ENCODE measurements at regions not wholly inside any gene's neighbourhood (a gene's known extent, or its start where the extent isn't known, plus 50 kb on each side); places are given as distances from the start of the nearest gene placed in this dataset.

- POLR2A ChIA-PET: no interaction called here
- CTCF ChIA-PET: interaction anchor here (0.8 kb wide), 1 partner anchor 80 kb away, joined by 3 read pairs; no protein-coding TSS in a partner anchor
- no peak for TF ChIP-seq ZNF157 (tag by site-specific recombination; IDR thresholded peaks at IDR 0.05)
- TF ChIP-seq REPIN1 (tag by site-specific recombination; IDR thresholded peaks at IDR 0.05; ENCODE audit: low read depth): no peak
- TF ChIP-seq ZNF239 (tag by site-specific recombination; IDR thresholded peaks at IDR 0.05): no peak
- no peak for TF ChIP-seq ZNF626 (tag by site-specific recombination; IDR thresholded peaks at IDR 0.05)
- no peak for TF ChIP-seq ZNF112 (tag by site-specific recombination; IDR thresholded peaks at IDR 0.05)
- TF ChIP-seq PRDM10 (tag by site-specific recombination; IDR thresholded peaks at IDR 0.05): no peak
- no peak for TF ChIP-seq ZNF623 (tag by site-specific recombination; IDR thresholded peaks at IDR 0.05)
- no peak for TF ChIP-seq ZNF16 (tag by site-specific recombination; IDR thresholded peaks at IDR 0.05; ENCODE audit: low read depth)
- TF ChIP-seq ZNF292 (tag by site-specific recombination; IDR thresholded peaks at IDR 0.05; ENCODE audit: borderline replicate concordance, low read depth): no peak
- no peak for TF ChIP-seq ZNF426 (tag by site-specific recombination; IDR thresholded peaks at IDR 0.05)
- no peak for TF ChIP-seq ZNF138 (tag by site-specific recombination; IDR thresholded peaks at IDR 0.05; ENCODE audit: borderline replicate concordance)
- TF ChIP-seq ZFP41 (tag by site-specific recombination; IDR thresholded peaks at IDR 0.05; ENCODE audit: borderline replicate concordance): no peak
- no peak for TF ChIP-seq ZNF449 (tag by site-specific recombination; IDR thresholded peaks at IDR 0.05)
- TF ChIP-seq MZF1 (tag by site-specific recombination; IDR thresholded peaks at IDR 0.05; ENCODE audit: borderline replicate concordance): no peak
- TF ChIP-seq ZNF514 (tag by site-specific recombination; IDR thresholded peaks at IDR 0.05): no peak
- no peak for TF ChIP-seq PBX3 (CRISPR knock-in tag; IDR thresholded peaks at IDR 0.05)
- TF ChIP-seq ZNF211 (tag by site-specific recombination; IDR thresholded peaks at IDR 0.05; ENCODE audit: low read depth): no peak
- TF ChIP-seq ZNF660 (tag by site-specific recombination; IDR thresholded peaks at IDR 0.05): no peak
- no peaks in the 10 kb centered on the region for H3K9me3 ChIP-seq (ENCODE audit: control insufficient read depth, insufficient read depth, low read depth, low read length)
- H3K27ac ChIP-seq (ENCODE audit: extremely low read depth, low read depth, low read length): no peak overlapping the region
- no peaks in the 10 kb centered on the region for H3K36me3 ChIP-seq (ENCODE audit: control insufficient read depth in 2 of 2, insufficient read depth in 1 of 2, low read length in 2 of 2)
- H3K4me1 ChIP-seq (ENCODE audit: control insufficient read depth, insufficient read depth, low read length): no peaks in the 10 kb centered on the region
- H3K4me3 ChIP-seq (ENCODE audit: low read depth, low read length): no peak overlapping the region
These were observed 262.7 kb downstream of the TMA16 start for GRCh38 chr4:163757219-163757618.

GRCh38 chr4:163758032-163758431, 263.5 kb downstream of the TMA16 start:
- no peaks in the 10 kb centered on the region for H3K4me1 ChIP-seq (ENCODE audit: control insufficient read depth, insufficient read depth, low read length)
- ChIA-PET POLR2A (no interaction called here), CTCF (interaction anchor here (0.8 kb wide), 1 partner anchor 81 kb away, joined by 3 read pairs; no protein-coding TSS in a partner anchor)
- no peaks in the 10 kb centered on the region for H3K36me3 ChIP-seq (ENCODE audit: control insufficient read depth in 2 of 2, insufficient read depth in 1 of 2, low read length in 2 of 2)
- no peaks in the 10 kb centered on the region for H3K9me3 ChIP-seq (ENCODE audit: control insufficient read depth, insufficient read depth, low read depth, low read length)
- no peak overlapping the region for H3K4me3 ChIP-seq (ENCODE audit: low read depth, low read length)
- H3K27ac ChIP-seq (ENCODE audit: extremely low read depth, low read depth, low read length): no peak overlapping the region
- no peak for TF ChIP-seq ZBTB20 (tag by site-specific recombination; IDR thresholded peaks at IDR 0.05)
- TF ChIP-seq ZNF549 (tag by site-specific recombination; IDR thresholded peaks at IDR 0.05): no peak
- no peak for TF ChIP-seq OVOL3 (tag by site-specific recombination; IDR thresholded peaks at IDR 0.05)
- TF ChIP-seq ZNF335 (tag by site-specific recombination; conservative IDR thresholded peaks at IDR 0.05): no peak
- no peak for TF ChIP-seq ZNF138 (tag by site-specific recombination; IDR thresholded peaks at IDR 0.05; ENCODE audit: borderline replicate concordance)
- TF ChIP-seq ZNF16 (tag by site-specific recombination; IDR thresholded peaks at IDR 0.05; ENCODE audit: low read depth): no peak
- TF ChIP-seq KLF7 (tag by site-specific recombination; IDR thresholded peaks at IDR 0.05; ENCODE audit: borderline replicate concordance): no peak
- TF ChIP-seq ZNF169 (tag by site-specific recombination; IDR thresholded peaks at IDR 0.05): no peak
- TF ChIP-seq BCL11B (tag by site-specific recombination; IDR thresholded peaks at IDR 0.05; ENCODE audit: low read depth): no peak
- TF ChIP-seq ZNF449 (tag by site-specific recombination; IDR thresholded peaks at IDR 0.05): no peak
- TF ChIP-seq ZNF133 (tag by site-specific recombination; IDR thresholded peaks at IDR 0.05): no peak
- TF ChIP-seq MEIS1 (CRISPR knock-in tag; IDR thresholded peaks at IDR 0.05; ENCODE audit: borderline replicate concordance): no peak
